Right lobe of liver (tissue), 4 donors: ENCODE measurements at regions not wholly inside any gene's neighbourhood (a gene's known extent, or its start where the extent isn't known, plus 50 kb on each side); places are given as distances from the start of the nearest gene placed in this dataset.

Experiments
- CTCF ChIP-seq, 4 donors: fragments of 200-600 bp in 3 of 4; fragments of 450-650 bp in 1 of 4; IDR thresholded peaks; one replicate each; pipeline versions ENCODE4 v1.5.1 to v1.8.0; 2016 to 2022; ENCODE audit warnings: antibody characterized with exemption in 4 of 4, mild to moderate bottlenecking in 2 of 4
- POLR2A ChIP-seq: fragments of 450-650 bp; IDR thresholded peaks from one replicate; pipeline ENCODE4 v1.6.1; 2017; ENCODE audit warnings: antibody characterized with exemption, mild to moderate bottlenecking
- donor health status: DM: no; HTN: no; CAD: no.
- donor health status: DM: no; HTN: no; CAD: no.
- donor health status: DM: no; HTN: yes; CAD: no.

- no peak for TF ChIP-seq CTCF (IDR thresholded peaks at IDR 0.05)
- TF ChIP-seq POLR2A, result no peak
Measured at GRCh38 chr16:6211644-6212043, 1114.0 kb upstream of the EEF2KMT start.
